ENCODE measurements at regions not wholly inside any gene's neighbourhood (a gene's known extent, or its start where the extent isn't known, plus 50 kb on each side); places are given as distances from the start of the nearest gene placed in this dataset.

DNA sequence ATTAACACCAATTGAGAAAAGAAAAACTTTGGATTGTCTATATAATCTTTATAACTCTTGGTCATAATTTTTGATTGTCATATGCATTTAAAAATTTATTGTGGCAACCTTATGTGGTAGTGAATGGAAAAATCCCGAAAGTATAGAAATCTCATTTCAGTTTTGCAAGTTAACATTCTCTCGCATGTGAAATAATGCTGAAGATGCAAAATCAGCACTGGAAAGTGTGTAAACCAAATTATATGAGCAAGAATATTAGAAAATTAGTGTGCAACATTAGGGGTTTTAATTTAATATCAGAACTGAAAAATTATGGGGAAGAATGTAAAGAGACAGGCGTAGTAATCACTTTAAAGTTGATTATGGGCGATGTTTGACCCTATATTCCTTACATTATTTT is 1472.8 kb downstream of the PCDH7 start:
- no peak for TF ChIP-seq EZH2 (IDR thresholded peaks at IDR 0.05; ENCODE audit: insufficient read depth, poor library complexity, severe bottlenecking)
- no peak for TF ChIP-seq EZH2phosphoT487 (IDR thresholded peaks at IDR 0.05; ENCODE audit: insufficient read depth, low read depth)
